ENCODE measurements at regions not wholly inside any gene's neighbourhood (a gene's known extent, or its start where the extent isn't known, plus 50 kb on each side); places are given as distances from the start of the nearest gene placed in this dataset.

DNA sequence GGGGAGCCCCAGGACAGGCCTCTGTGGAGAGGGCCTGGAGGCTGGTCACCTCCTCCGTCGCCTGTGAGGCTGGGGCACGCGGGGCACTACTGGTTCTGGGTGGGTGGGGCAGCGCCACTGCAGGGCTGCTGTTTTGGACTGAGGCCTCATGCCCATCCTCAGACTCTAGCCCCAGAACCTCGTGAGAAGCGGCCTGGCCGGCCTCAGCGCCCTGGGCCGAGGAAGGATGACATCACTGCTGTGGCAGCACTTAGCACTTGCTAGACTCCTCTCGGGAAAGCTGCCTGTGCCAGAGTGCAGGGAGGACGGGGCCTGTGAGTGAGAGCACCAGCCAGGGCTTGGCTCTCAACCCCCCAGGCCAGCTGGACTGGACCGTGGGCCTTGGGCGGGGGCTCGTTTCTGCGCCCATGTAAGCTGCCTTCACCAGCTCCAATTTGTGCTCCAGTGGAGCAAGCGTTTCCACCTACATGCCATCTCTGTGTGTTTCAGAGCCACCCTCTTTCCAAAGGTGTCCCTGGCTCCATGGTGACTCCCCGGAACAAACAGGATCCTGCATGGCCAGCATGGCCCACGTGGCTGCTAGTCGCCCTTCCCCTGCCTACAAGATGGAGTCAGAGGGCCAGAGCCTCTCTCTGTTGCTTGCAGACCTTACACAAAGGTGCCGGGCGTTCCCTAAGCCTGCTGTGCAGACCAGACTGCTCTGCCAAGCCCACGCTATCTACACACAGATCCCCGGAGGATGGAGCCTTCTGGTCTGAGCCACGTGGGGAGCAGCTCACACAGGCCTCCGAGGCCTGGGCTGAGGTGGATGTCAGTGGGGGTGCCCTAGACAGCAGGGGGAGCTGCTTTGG is 102.9 kb downstream of the CTTN start:
- no peak for DNase-seq (ENCODE audit: low read depth)

DNA sequence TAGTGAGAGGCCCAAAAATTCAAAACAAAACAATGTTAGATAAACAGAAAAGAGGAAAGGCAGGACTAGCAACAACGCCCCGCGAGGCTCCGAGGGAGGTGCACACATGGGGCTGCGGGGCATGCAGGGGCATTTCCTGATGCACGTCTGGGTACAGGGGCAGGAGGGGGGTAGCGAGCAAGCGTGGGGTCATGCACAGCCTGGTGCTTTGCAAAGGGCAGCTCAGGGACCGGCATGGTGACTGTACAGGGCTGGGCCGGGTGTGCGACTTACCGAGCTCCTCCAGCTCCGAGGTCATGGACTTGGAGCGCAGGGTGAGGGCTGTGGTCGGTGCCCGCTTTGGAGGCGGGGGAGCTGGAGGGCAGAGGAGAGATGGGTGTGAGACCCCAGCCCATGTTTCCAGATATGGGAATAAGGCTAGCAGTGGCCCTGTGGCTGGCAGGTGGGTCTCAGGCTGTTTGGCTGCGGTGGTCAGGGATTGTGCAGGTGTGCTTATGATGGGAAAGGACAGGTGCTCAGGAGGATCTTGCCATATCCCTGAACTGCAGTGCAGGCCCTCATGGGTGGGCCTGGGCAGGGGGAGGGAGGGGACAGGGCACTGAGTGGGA is 103.7 kb downstream of the CTTN start:
- DNase-seq (ENCODE audit: low read depth): no peak

DNA sequence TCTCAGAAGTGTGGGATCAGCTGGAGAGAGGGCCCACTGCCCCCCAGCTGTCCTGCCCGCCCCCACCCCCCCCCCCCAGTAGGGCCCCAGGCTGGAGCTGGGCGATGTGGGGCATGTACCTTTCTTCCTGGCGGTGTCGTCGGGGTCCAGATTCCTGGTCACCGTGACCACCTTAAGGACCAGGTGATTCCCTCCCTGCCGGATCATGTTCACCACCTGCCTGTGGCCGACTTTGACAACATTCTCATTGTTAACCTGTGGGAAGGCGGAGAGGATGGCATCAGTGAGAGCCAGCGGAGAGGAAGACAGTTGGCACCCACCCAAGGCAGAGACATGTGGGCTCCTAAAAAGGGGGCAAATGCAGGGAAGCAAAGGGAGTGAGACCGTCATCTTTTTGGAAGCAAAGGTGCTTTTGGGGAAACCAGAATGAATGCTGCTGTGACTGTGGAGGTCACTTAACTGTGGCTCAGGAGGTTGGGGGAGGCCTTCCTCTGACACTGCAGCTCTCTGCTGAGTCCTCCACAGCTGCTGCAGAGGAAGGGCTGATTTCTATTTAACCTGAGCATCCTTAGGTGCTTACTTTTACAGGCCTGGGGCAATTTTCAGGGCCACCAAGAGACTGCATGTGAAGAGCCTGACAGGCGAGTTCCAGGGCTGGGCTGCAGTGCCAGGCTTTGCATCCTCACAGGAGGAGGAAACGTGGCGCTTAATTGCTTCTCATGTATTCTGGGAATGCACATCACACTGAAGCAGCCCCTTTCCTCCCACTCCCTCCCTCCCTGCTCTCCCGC is 104.5 kb downstream of the CTTN start:
- no peak for DNase-seq (ENCODE audit: low read depth)

DNA sequence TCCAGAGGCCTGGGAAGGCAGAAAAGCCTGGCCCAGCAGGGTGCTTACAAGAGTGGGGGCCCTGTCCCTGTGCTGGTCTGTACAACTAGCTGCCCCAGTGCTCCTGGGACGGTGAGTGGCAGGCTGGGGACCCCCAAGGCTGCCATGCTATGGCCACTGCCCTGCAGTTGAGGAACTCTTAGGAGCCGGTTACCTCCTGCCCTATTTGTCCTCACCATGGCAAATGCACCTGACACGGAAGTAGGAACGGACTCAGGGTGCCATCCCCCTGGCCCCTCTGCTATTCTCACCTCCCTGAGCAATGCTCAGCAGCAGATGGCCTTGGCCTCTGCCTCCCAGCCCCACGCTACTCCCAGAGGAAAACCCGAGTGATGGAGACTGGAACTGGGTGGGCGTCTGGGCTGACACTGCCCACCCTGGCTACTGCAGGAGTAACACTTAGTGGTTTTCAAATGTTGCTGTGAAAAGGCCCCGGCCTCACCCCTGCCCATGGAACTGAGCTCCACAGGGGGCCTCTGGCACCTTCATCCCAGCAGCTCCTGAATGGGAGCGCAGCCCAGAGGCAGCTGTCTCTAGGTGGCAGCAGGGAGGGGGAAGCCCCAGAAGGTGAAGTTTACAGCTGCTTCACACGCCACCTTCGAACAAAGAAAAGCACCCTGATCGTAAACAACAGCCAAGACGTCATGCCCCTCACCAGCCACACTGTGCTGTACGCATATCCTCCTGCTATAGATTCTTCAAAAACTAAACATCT is 105.3 kb downstream of the CTTN start:
- DNase-seq (ENCODE audit: low read depth): no peak

DNA sequence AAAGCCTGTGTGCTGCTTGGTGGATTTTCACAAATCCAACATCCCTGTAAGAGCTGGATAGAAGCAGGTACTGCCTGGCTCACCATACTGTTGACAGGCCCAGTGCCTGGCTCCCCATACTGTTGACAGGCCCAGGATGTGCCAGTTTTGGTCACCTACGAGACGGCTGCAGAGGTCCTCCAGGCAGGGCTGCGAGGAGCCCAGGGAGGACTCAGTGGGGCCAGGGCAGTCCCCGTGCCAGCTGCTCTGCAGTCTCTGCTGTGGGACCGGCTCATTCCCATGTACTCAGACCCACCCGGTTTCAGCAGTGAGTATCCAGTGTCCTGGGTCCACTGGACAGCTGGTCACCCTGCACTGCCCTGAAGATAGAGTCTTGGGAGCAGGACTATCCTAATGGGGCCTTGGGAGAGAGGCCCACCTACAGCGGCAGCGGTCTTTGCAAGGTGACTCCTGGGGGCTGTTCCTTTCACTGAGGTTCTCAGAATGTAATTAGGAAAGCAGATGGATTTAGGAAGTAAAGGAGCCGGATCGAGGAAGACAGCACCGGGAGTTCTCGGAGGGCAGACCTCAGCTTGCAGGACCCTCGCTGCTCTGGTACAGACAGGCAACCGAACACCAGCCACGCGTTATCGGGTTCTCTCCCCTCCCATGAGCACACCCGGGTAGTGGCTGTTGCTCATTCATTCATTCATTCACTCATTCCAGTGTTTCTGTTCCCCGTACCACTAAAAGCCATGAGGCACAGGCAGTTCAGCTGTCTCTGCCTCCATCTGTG is 106.1 kb downstream of the CTTN start:
- DNase-seq (ENCODE audit: low read depth): no peak

DNA sequence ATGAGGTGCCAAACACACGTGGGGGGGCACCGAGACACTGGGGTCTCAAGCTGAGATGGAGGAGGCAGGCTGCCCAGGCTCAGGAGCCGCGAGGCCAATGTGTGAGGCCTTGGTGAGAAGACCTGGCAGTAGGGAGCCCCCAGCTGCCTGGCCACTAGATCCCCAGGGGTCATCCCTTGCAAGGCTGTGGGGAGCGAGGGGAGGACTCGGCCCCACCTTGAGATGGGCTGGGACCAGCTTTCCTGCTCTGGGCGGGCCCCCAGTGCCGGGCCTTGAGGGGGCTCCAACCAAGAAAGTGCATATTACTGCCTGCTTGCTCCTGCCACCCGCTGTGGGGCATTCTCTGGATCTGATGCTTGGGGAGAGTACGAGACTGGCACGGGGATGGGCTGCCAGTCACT is 107.0 kb downstream of the CTTN start:
- no peak for DNase-seq (ENCODE audit: low read depth)

DNA sequence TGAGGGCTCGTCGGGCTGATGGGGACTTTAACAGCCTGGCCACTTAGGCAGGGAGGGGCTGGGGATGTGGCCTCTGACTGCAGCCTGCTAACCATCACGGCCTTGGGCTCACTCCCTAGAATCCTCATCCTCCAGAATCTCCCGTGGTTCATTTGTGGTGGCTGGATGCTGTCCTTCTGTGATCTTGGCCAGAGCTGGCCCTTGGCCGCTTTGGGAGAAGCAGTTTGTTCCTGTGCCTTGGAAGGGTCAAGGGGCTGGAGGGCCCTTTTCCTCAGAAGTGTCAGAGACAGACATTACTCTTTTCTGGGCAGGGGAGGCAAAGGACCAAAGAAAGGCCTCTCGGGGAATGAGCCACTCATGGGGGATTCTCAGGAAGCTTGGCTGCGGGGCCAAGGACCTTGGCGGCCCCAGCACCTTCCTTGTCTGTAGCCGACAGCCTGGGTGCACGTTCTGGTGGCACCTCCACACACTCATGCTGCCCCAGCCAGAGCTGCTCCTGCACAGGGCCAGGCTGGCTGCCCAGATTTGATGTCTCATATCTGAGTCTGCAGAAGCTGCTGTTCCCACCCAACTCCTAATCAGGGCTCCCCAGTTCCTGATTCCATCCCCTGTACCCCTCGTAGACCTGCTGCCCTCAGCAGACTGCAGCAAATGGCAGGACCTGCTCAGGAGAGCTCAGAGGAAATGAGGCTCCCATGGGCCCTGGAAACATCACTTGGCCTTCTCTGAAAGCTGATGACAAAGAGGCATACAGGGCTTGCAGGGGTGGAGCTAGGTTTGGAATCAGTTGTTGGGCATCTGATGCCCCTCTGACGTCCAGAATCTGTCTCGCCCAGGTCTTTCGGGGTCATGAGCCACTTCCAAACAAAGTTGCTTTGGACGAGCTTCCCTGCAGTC is 107.7 kb downstream of the CTTN start:
- no peak for DNase-seq (ENCODE audit: low read depth)

DNA sequence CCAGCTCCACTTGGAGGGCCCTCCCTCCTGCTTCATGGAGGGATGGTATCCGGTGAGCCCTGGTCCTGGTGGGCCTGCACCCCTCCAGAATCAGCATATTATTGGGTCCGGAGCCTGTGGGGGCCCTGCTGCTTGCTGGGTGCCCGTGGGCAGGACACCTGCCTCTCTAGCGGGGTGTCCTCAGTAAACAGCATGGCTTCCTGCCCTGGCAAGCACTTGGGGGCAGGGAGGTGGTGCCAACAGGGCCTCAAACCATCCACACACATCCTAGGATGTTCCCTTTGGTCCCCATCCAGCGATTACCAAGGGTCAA is 108.3 kb downstream of the CTTN start:
- no peak for DNase-seq (ENCODE audit: low read depth)

DNA sequence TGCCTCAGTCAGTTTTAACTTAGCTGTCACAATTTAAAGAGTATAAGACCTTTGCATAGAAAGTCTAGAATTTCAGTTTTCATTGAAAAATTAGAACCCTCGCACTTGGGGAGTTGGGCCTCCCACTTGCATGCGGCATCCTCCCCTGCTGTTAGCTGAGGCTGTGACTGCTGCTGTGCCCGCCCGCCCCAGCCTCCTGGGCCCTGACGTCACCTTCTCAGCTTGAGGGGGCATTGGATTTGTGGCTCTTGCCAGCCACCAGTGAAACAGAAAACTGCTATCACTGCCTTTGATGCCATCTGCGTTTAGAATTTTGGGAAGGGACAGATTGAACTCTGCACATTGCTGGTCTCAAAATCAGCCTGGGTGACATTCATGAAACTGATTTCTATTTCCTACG is 108.7 kb downstream of the CTTN start:
- DNase-seq (ENCODE audit: low read depth): no peak

DNA sequence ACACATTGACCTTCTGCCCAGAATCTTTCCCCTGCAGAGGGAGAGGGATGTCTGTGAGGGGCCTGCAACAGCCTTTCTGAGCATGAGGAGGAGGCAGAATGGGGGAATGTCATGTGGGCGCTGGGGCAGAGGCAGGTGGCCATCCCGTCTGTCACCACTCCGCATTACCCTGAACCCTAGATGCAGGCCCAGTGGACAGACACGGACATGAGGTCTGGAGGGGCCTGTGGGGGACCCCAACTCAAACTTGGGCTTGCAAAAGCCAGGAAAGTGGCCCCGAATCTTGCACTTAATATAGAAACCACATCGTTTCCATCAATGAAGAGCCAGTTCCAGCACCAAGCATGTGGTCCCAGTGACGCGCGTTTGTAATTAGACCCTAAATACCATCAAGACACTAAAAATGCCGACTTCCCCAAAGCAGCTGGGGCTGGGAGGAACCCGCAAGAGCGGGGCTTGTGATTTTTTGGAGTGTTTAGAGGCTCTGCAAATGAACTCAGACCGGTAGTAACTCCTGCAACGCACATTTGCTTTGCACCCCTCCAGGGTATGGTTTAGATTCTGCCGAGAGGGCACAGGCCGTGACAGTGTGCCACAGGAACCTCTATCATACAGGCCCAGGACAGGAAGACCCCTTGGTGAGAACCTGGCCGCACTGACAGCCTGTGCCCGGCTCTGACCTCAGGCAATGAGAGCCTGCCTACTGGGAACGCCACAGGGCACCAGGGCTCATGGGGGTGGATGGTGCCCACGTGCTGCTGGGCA is 109.3 kb downstream of the CTTN start:
- DNase-seq (ENCODE audit: low read depth): no peak

DNA sequence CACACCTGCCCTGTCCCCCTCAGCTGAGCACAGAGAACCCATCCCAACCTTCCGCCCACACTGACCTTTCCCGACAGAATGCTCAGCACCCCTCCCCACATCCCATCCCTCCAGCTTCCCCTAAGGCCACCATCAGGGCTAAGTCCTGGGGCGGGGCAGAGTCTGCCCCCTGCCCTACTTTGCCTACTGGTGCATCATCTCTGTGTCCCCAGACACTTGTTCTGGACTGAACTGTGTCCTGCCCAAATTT is 109.8 kb downstream of the CTTN start:
- DNase-seq (ENCODE audit: low read depth): no peak

DNA sequence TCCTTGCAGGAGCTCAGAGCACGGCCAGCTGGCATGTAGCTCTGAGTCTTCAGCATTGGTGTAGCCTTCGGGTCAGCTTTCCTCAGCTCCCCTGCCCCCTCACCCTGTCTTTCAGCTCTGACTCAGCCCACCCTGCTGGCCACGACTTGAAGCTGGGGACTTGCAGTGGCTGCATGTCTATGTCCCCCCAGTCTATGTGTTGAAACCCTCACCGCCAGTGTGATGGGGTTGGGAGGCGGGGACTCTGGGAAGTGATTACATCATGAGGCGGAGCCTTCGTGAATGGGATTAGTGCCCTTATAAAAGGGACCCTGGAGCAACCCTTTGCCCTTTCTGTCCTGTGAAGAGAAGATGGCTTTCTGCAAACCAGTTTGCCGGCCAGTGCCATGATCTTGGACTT is 111.1 kb downstream of the CTTN start:
- DNase-seq (ENCODE audit: low read depth): no peak

DNA sequence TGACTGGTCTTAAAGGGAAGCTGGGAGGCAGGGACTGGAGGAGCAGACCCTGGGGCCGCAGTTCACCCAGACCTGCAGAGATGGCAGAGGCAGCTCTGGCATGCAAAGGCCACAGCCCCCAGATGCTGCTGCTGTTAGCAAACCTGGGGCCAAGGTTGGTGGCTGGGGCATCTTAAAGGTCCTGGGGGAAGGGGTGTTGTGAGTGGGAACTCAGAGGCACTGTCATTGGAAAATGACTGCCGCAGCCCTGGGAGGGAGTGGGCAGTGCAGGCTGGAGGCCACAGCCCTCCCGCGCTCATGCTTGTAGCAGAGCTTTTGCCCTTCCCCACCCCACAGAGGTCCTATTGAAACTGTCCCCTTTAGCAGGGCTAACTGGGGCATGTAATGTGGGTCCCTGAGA is 111.8 kb downstream of the CTTN start:
- no peak for DNase-seq (ENCODE audit: low read depth)

DNA sequence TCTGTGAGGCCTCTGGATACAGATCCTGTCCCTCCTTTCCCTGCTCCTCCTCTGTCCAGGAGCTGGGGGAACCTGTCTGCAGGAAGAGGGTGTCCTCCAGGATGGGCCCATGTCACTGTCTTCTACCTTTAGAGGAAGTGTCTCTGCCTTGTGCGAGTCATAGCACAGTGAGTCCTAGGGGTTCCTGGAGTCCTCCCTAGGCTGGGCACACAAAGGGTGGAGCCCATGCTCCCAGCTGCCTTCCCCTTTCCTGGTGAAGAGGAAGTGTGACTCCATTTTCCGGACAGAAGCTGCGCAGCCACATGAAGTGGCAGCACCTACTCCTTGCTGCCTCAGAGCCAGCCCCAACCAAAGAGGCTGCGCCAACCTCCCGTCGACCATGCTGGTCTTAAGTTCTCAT is 112.2 kb downstream of the CTTN start:
- DNase-seq (ENCODE audit: low read depth): no peak

DNA sequence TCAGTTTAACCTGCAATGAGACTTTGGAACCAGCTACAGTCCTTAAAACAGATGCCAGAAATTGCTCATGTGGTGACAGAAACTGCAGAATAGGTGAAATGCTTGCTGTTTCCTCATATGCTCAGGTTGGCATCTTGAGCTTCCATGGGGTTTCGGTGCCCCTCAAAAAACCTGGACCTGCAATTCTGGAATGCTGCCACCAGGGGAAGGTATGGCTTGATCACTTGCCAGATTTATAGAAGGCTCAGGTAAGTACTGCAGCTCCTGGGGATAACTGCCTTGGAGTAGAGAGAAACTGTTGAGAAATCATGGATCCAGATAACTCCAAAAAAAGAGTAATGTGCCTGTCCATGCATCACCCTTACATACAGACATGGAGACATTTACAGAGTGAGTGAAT is 113.0 kb downstream of the CTTN start:
- DNase-seq (ENCODE audit: low read depth): no peak

DNA sequence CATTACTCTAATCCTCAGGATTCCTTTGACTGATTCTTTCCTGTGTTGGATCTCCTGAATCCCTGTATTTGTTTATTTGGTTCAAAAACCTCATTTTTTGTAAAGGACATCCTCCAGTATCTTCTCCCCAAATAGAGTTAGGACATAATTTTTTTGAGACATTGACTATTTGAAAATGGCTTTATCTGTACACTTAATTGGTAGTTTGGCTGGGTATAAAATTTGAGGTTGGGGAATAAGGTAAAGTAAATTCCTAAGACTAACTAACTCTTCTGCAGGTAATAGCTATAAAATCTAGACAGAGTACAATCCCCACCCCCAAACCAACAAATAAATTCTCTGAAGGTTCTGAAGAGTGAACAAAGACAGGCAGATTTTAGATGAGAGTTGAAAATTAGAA is 114.4 kb downstream of the CTTN start:
- no peak for DNase-seq (ENCODE audit: low read depth)

DNA sequence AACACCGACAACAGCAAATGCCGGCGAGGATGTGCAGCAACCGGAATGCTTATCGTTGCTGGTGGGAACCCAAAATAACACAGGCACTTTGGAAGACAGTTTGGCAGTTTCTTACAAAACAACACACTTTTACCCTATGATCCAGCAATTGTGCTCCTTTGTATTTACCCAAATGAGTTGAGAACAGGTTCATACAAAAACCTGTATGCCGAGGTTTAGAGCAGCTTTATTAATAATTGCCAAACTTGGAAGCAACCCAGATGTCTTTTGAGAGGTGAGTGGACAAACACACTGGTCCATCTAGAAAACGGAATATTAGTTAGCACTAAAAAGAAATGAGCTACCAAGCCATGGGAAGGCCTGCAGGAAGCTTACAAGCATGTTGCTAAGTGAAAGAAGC is 118.9 kb downstream of the CTTN start:
- DNase-seq (ENCODE audit: low read depth): no peak

DNA sequence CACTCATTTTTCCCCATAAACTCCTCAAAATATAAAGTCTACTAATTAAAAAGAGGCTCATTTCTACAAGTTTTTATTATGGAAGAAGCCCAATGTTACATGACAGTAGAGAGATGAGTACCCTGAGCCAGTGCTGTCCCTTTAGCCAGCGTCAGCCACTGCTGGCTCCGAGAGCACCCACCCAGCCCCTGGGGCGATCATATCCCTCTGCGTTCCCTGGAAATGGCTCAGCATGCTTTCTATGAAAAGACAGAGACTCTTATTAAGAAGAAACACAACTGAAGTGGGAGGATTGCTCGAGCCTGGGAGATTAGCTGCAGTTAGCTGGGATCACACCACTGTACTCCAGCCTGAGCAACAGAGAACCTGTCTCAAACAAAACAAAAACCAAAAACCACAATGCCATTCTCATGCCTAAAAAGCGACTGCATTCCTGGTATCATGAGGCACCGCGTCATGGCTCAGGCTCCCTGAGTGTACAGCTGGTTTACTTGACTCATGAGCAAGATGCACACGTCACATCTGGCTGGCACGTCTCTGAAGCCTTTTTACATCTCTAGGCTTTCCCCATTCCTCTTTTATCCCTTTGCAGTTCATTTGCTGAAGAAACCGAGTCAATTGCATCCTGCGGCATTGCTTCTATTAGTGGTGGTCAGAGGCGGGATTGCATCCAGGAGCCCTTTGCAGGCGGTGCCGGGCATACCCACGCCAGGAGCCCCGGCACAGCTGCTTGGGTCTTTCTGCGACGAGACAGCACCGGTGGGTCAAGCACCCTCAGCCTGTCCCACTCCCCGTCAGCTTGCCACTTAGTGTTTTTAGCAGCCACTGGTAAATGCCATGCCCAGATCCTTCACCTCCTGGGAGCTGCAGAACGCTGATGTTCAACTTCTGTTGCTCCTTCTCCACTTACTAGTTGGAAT is 119.9 kb downstream of the CTTN start:
- no peak for DNase-seq (ENCODE audit: low read depth)

DNA sequence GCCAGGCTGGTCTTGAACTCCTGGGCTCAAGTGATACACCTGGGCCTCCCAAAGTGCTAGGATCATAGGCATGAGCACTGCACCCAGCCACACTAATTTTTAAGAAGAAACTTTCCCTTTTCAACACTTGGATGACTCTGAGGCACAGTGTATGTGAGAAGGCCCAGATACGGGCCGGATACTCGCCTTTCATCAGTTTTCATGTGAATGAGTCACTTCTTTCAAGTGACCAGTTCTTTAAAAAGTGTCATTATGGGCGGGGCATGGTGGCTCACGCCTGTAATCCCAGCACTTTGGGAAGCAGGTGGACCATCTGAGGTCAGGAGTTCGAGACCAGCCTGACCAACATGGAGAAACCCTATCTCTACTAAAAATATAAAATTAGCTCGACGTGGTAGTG is 120.8 kb downstream of the CTTN start:
- no peak for DNase-seq (ENCODE audit: low read depth)

Measured in stimulated activated CD4-positive, alpha-beta T cell treated with anti-CD3 and anti-CD28 coated beads, Interleukin-2, amount 100 ng/mL, for 4 hours (primary cell).